NCI-H226 (cell line): ENCODE measurements at regions not wholly inside any gene's neighbourhood (a gene's known extent, or its start where the extent isn't known, plus 50 kb on each side); places are given as distances from the start of the nearest gene placed in this dataset.

Experiments used
- DNase-seq: peaks from one replicate; pipeline ENCODE4 v3.0.0-alpha.2; 2015

DNA sequence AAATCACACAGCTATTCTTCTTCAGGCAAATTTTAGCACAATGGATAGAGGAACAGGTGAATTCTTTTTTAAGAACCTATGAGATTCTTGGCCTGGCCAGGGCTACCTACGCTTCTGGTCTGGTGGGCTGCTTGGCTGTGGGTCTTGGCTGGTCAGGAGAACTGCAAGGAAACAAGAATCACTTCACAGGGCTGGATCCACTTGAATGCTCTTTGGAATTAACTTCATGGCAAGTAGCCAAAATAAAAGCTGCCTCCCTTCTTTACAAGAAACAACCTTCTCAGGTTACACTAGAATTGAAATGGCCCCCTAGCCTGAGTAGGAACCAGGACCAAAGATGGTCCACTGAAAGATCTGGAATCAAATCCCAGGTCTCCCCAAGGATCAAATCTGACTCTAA lies 519.1 kb downstream of the IQCM start:
- peak; percentile 15 for DNase-seq

- no peak for DNase-seq
These were observed 519.6 kb downstream of the IQCM start for GRCh38 chr4:149296084-149296483.

DNA sequence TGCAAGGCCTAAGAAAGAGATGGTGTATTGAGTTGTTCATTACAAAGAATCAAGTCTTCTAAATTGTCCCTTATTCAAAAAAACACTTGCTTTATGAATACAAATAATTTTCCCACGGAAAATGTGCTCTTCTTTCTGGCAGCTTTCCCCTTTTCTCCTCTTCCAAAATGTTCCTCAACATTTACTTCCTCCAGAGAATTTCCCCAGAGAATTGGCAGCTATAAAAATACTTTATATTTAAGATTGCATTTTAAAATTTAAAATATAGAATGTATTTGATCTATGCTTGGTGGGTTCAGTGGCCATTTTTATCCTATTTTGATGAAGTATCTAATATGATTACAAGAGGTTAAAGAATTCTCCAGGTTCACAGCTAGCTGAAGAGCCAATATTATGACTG lies 521.0 kb downstream of the IQCM start:
- no peak for DNase-seq

GRCh38 chr4:149293046-149293649 lies 522.5 kb downstream of the IQCM start:
- DNase-seq, result peak; percentile 46

DNA sequence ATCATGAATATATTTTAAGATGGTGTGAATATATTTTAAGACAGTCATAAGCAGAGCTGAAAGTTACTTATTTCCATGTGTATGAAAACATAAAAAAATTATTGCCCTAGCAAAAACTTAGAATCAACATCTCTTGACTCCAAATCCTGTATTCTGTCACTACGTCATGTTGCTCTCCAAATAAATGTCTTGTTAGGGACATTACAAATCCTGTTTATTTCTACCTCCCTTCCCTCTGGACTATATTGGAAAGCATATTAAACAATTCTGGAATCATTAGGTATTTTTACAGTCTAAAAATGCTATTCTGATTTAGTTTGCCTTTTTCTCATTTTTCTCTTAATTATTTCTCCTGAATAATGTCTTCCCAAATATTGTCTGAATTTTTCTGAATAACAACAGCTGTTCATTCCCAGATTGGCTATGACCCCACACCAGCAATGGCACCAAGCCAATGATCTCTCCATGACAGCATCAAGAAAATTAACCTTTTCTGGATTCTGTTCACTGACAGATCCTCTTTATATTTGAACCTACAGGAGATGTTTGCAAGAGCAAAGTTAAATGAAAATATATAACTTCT lies 523.1 kb downstream of the IQCM start:
- DNase-seq, result no peak

- peak; percentile 77 for DNase-seq
These were observed 524.2 kb downstream of the IQCM start for GRCh38 chr4:149291463-149291862.

DNA sequence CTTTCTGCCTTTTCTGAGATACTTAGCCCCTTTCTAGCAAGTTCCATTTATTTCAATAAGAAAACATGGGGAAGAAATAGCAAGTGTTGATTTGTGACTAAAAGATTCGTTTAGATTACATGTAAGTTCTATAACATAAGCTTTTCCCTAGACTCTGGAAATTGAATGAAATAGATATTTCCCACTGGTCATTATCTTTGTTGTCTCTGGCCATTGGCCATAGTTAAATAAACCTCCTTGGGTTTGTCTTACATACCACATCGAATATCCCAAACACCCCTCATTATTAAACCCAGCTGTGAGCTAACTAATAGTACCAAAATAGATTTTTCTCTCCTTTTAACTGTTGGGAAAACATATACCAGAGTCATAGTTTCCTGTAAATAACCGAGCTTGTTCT lies 534.8 kb downstream of the IQCM start:
- no peak for DNase-seq

DNA sequence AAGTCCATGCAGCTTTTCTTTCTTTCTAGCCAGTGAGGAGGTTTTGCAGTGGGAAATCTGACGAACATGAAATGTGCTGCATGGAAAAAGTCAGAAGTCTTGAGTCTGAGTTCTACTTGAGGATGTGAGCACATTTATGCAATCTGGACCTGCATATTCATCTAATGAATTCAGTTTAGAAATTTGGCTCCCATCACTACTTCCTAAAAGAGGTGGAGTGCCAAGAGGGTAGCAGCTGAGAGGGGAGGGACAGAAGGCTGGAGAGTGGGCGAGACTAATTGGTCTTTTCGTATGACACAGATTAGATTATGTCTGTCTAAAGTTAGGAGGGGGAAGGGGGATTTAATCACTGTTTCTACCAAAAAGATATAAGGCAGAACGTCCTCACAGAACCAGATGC lies 535.9 kb downstream of the IQCM start:
- DNase-seq, result no peak

GRCh38 chr4:149279331-149279730 lies 536.3 kb downstream of the IQCM start:
- DNase-seq, result no peak

GRCh38 chr4:149277705-149278104 lies 537.9 kb downstream of the IQCM start:
- DNase-seq, result no peak

- DNase-seq, result no peak
These were observed 545.8 kb downstream of the IQCM start for GRCh38 chr4:149269835-149270234.

GRCh38 chr4:149266301-149266700 lies 549.3 kb downstream of the IQCM start:
- DNase-seq, result no peak

GRCh38 chr4:149265645-149266044 lies 550.0 kb downstream of the IQCM start:
- DNase-seq, result no peak

DNA sequence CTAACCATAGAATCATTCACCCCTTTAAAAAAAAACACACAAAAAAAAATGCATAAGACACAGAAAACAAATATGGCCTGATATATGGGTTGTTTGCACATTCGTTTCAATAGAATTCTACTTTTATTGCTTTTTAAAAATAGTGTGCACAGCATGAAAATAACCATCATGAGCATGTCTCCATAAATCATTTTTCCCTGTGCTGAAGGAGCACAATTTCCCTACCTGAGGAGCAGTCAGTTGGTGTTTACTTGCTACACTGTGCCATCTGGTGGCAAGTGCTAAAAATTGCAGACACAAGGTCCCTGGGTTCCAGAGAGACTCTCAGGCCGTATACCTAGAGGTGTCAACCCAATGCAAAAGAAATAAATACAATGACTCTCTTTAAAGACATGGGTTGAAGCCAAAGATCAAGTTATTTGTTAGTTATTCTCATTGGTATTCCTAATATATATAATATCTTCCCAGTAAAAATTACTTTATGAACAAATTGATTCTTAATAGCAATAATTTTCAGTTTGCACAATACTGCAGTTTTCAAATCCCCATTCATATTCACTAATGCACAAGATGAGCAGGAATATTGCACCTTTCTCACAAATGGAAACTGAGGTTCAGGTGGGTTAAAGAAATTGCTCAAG lies 551.4 kb downstream of the IQCM start:
- DNase-seq, result peak; percentile 49

GRCh38 chr4:149248191-149248764 lies 567.4 kb downstream of the IQCM start:
- DNase-seq, result no peak

DNA sequence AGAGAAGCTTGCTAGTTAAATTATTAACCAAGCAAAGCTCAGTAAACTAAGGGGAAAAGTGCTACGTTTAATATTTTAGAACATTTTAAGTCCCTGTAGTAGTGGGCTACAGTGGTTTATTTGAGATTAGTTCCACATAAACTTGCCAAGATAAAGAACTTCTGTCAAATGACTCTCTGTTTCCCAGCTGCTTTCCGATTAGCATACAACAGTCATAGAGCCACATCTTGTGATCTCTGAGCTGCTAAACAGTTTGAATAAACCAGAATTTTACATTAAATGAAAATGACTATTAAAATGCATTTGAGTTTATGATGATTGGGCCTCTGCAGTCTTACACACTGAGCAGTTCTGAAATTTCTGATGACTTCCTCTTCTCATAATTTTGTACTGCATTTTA lies 568.5 kb downstream of the IQCM start:
- no peak for DNase-seq

DNA sequence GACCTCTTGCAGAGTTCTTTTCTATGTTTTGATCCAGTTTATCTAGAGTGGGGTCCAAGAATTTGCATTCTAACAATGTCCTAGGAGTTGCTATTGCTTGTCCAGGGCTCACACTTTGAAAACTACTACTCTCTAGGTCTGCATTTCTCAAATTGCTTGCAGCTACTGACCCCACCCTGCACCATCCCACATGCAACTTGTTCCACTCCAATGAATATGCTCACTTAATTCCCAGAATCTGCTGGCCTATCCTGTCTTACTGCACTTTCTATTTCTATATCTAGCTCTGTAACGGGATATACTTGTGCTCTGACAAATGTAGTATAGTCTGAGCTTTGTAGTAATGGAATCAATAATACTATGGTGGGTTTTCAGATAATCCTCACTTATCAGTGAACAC lies 570.3 kb downstream of the IQCM start:
- DNase-seq, result no peak

GRCh38 chr4:149238097-149238496 lies 577.5 kb downstream of the IQCM start:
- no peak for DNase-seq

- DNase-seq, result no peak
These were observed 580.8 kb downstream of the IQCM start for GRCh38 chr4:149234798-149235197.

DNA sequence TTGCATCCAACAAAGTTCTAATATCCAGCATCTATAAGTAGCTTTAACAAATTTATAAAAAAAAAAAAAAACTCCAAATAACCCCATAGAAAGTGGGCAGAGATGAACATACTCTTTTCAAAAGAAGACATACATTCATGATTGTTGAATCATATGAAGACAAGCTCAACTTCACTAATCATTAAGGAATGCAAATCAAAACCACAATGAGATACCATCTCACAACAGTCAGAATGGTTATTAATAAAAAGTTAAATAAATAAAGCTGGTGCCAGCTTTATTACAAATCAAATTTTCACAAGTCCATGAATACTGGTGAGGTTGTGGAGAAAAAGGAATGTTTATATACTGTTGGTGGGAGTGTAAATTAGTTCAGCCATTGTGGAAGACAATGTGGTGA lies 592.0 kb downstream of the IQCM start:
- peak; percentile 79 for DNase-seq

DNA sequence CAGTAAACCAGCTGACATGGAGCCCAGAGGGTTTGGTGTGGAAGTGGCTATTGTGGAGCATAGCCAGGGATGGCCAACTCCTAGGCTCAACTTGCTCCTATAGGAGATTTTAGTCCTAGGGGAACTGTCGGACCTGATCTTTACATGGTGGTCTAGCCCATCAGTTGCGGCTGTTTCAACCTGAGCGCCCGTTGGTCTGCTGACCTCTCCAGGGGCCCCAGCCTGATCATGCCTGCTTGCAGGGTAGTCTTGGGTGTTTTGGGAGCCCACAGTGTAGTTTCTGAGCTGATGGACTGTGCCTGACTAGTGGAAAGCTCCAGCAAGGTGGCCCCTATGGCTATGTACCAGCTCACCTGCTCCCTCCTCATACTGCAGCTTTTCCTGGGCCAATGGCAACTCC lies 597.0 kb downstream of the IQCM start:
- DNase-seq, result no peak

DNA sequence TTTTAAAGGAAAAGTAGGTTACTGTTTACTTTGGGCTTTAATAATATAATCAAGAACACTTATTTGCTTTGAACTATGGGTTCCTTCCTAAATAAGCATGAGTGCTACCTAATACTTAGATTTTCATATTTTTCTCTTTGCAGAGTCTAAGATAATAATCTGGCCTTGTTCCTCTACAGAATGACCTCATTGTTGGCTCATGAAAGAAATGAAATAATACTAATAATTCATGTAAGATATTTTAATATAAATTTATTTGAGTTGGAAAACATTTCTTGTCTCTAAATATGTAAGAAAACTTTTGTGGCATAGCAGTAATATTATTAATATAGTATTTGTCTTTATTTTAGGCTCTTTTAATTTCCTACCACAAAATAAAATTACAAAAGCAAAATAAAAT lies 601.3 kb downstream of the IQCM start:
- no peak for DNase-seq

DNA sequence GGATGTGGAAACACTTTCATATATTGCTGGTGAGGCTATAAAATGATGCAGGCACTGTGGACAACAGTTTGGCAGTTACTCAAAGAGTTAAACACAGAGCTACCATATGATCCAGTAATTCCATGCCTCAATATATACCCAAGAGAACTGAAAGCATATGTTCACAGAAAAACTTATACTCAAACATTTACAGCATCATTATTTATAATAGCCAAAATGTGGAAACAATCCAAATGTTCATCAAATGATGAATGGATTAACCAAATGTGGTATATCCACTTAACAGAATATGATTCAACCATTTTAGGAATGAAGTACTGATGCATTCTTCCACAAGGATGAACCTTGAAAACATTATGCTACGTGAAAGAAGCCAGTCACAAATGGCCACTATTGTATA lies 603.8 kb downstream of the IQCM start:
- no peak for DNase-seq

DNA sequence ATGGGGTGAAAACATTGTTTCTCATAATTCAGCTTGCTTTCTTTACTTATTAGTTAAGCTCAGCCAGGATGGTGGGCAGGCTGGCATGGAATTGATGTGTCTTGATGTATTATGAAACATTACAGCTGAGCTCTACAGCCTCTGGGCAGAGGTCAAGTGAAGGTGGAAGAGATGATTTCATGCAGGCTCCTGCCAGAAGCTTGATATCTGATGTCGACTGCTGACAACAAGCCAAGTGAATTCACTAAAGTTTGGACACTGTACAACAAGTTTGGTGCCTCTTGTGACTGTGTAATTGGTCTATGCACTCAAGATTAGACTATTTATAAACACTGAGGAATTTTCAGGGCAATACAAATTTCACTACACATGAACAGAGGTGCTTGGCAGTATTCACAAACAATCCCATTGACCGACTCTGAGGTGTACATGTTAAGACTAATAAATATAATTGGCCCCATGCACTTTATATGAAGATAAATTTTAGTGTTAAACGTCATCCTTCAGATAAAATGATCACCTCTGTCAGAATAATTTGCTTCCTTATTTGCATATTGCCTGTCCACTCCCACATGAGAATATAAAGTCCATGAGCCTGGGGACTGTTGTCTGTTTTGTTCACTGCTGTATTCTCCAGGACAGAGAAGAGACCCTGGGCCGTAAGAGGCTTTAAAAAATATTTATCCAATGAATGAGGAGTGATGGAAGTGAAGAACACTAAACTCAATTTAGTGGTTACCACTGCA lies 612.2 kb downstream of the IQCM start:
- DNase-seq, result peak; percentile 74
